K562 (cell line): ENCODE measurements at regions not wholly inside any gene's neighbourhood (a gene's known extent, or its start where the extent isn't known, plus 50 kb on each side); places are given as distances from the start of the nearest gene placed in this dataset.

Experiments used
- ATAC-seq: fragments of 200-7000 bp; cut with Tn5 transposase; 3 replicates; pipeline ENCODE4 v1.9.1; 2020; ENCODE audit warnings: moderate library complexity
- BruUV-seq: library from RNA; stranded (reverse); fragments of 400-500 nt; replicated peaks from 2 replicates; lab custom pipeline; 2021; lab: Mats Ljungman, UMichigan
- CTCF ChIA-PET: fragments of 300-600 bp; formaldehyde crosslinking; extraction: SDS; loops from one replicate; lab custom pipeline; 2021; ENCODE audit warnings: low intra/inter-chr PET ratio; lab: Yijun Ruan, JAX
- POLR2A ChIA-PET: fragments of 300-600, 350-650 bp; sonication (Branson Sonifier 250); formaldehyde crosslinking; extraction: SDS; loops from one replicate; lab custom pipeline; 2021; ENCODE audit warnings: antibody characterized with exemption, inconsistent platforms; lab: Yijun Ruan, JAX
- DNase-seq, 4 experiments: peaks; one replicate each; pipeline versions ENCODE4 v3.0.0 to v3.0.0-alpha.2; 2011 to 2018; ENCODE audit warnings: low spot score in 3 of 4, mixed read lengths in 3 of 4; ENCODE audit errors: extremely low read depth in 1 of 4
- FAIRE-seq: peaks from 2 replicates; lab custom pipeline; 2011; peaks lifted over from hg19 to GRCh38; lab: Jason Lieb, UNC
- H2AFZ ChIP-seq: 2 replicates; pipeline ENCODE4 v1.6.0; 2011; ENCODE audit warnings: low read depth, low read length, control low read depth, inconsistent platforms
- H3K27ac ChIP-seq: fragments of 200-600 bp; 3 replicates; pipeline ENCODE4 v1.8.0; 2011; ENCODE audit warnings: low read depth, mild to moderate bottlenecking, control low read depth, inconsistent platforms, low read length, moderate library complexity, mixed read lengths; ENCODE audit errors: extremely low read depth
- H3K27me3 ChIP-seq, 2 experiments: fragments of 300-600 bp in 1 of 2; 2 replicates in 1 of 2; 3 replicates in 1 of 2; pipeline versions ENCODE4 v1.6.0 to v1.8.0; 2011; ENCODE audit warnings: inconsistent platforms in 2 of 2, low read length in 2 of 2, mild to moderate bottlenecking in 1 of 2, mixed read lengths in 1 of 2, moderate library complexity in 1 of 2; ENCODE audit not compliant: control insufficient read depth in 2 of 2, insufficient read depth in 2 of 2
- H3K36me3 ChIP-seq: fragments of 300-600 bp; 3 replicates; pipeline ENCODE4 v1.8.0; 2011; ENCODE audit warnings: mild to moderate bottlenecking, low read length, inconsistent platforms; ENCODE audit not compliant: control insufficient read depth, insufficient read depth
- H3K4me1 ChIP-seq, 2 experiments: fragments of 200-600 bp in 1 of 2; replicated peaks in 1 of 2; 2 replicates in 1 of 2; 3 replicates in 1 of 2; pipeline versions ENCODE4 v1.5.1 to v1.8.0; 2011; ENCODE audit warnings: inconsistent platforms in 2 of 2, low read length in 2 of 2, mild to moderate bottlenecking in 1 of 2, mixed read lengths in 1 of 2, moderate library complexity in 1 of 2; ENCODE audit not compliant: control insufficient read depth in 2 of 2, insufficient read depth in 2 of 2
- H3K4me2 ChIP-seq: 2 replicates; pipeline ENCODE4 v1.6.1; 2011; ENCODE audit warnings: low read length, control low read depth, inconsistent platforms, mixed read lengths; ENCODE audit not compliant: insufficient read depth
- H3K4me3 ChIP-seq: fragments of 200-600 bp; sonication (generic), shearing (Covaris generic); 2 replicates; pipeline ENCODE4 v1.5.1; 2016; ENCODE audit warnings: control low read depth, inconsistent platforms
- H3K79me2 ChIP-seq: fragments of 200-600 bp; 3 replicates; pipeline ENCODE4 v1.8.0; 2011; ENCODE audit warnings: low read length, inconsistent platforms; ENCODE audit not compliant: control insufficient read depth, insufficient read depth
- H3K9ac ChIP-seq, 2 experiments: 2 replicates each; pipeline versions ENCODE4 v1.6.0 to v1.6.1; 2011; ENCODE audit warnings: low read depth in 2 of 2, low read length in 2 of 2, control low read depth in 1 of 2, inconsistent platforms in 1 of 2, mild to moderate bottlenecking in 1 of 2, mixed read lengths in 1 of 2; ENCODE audit not compliant: insufficient read depth in 1 of 2
- H3K9me1 ChIP-seq: one replicate; pipeline ENCODE4 v1.6.0; 2011; ENCODE audit warnings: inconsistent platforms, mild to moderate bottlenecking, low read length, moderate library complexity; ENCODE audit not compliant: control insufficient read depth, insufficient read depth
- H3K9me3 ChIP-seq: replicated peaks from 2 replicates; pipeline ENCODE4 v1.5.1; 2011; ENCODE audit warnings: low read depth, low read length, inconsistent platforms; ENCODE audit not compliant: control insufficient read depth, insufficient read depth
- H4K20me1 ChIP-seq: replicated peaks from 2 replicates; pipeline ENCODE4 v1.6.1; 2011; ENCODE audit warnings: low read length, inconsistent platforms, mixed read lengths; ENCODE audit not compliant: control insufficient read depth, insufficient read depth
- CBFA2T3 ChIP-seq: fragments of 450-650 bp; IDR thresholded peaks from 2 replicates; pipeline ENCODE4 v1.6.1; 2017
- CC2D1A ChIP-seq: fragments of 450-650 bp; IDR thresholded peaks from 2 replicates; pipeline ENCODE4 v1.6.1; 2017; ENCODE audit warnings: mild to moderate bottlenecking
- ERF ChIP-seq: fragments of 450-650 bp; formaldehyde crosslinking; IDR thresholded peaks from 2 replicates; pipeline ENCODE4 v1.4.0; 2020; ENCODE audit warnings: mild to moderate bottlenecking, mixed read lengths
- L3MBTL2 ChIP-seq: fragments of 450-650 bp; IDR thresholded peaks from 2 replicates; pipeline ENCODE4 v1.6.1; 2016; ENCODE audit warnings: mild to moderate bottlenecking, moderate library complexity
- SAFB ChIP-seq: fragments of 200-400 bp; formaldehyde crosslinking; IDR thresholded peaks from 2 replicates; pipeline ENCODE4 v1.6.1; 2017; ENCODE audit warnings: low read depth, low read length, borderline replicate concordance
- SP1 ChIP-seq: sonication (generic); formaldehyde crosslinking; IDR thresholded peaks from 2 replicates; pipeline ENCODE4 v1.8.1; 2022; ENCODE audit warnings: mild to moderate bottlenecking, missing genetic modification reagents
- ZBED1 ChIP-seq: IDR thresholded peaks from 2 replicates; pipeline ENCODE4 v1.6.1; 2014
- ZNF584 ChIP-seq: fragments of 200-800 bp; sonication (Bioruptor generic); IDR thresholded peaks from 2 replicates; pipeline ENCODE4 v1.6.1; 2016; ENCODE audit warnings: low read depth, mild to moderate bottlenecking, missing genetic modification characterization, missing compliant biosample characterization
- ZNF830 ChIP-seq: fragments of 250-450 bp; sonication (Bioruptor Pico); IDR thresholded peaks from 2 replicates; pipeline ENCODE4 v1.5.0; 2021; ENCODE audit warnings: mild to moderate bottlenecking
- WGBS: fragments of 100-300 bp; shearing (Covaris generic); methylation state at CpG from one replicate; pipeline ENCODE4 v1.1.6; 2016; ENCODE audit warnings: low coverage, mixed read lengths; ENCODE audit not compliant: insufficient coverage; ENCODE audit errors: missing lambda C conversion rate; 5-methylcytosine and 5-hydroxymethylcytosine counted together
- in situ Hi-C: fragments of 300-500 bp; cut with MboI; formaldehyde crosslinking; loops from 4 replicates; pipeline ENCODE4 v1.15.0; 2018; ENCODE audit warnings: inconsistent platforms, mixed read lengths
- intact Hi-C: fragments of 100-400 bp; cut with micrococcal nuclease; formaldehyde crosslinking; loops from 2 replicates; pipeline ENCODE4 v1.14.2; 2022
- TF ChIP-seq, protein P1 (sequence below): conservative IDR thresholded peaks from 2 replicates; pipeline ENCODE4 v1.6.1; 2011; ENCODE audit warnings: low read depth, mild to moderate bottlenecking, low read length; ENCODE audit not compliant: control insufficient read depth

GRCh38 chr7:131098527-131098926, 229.1 kb upstream of the MKLN1 start:
- FAIRE-seq = no peak
- no peaks in the 10 kb centered on the region for H3K4me1 ChIP-seq
- BruUV-seq = no TSS peak
- H4K20me1 ChIP-seq = 0 out of 2 replicates have a peak, but pooled peaks cover 3% of the 10 kb centered on the region
- POLR2A ChIA-PET = no interaction called here
- no peak for ATAC-seq
- H3K36me3 ChIP-seq = peaks cover 4% of the 10 kb centered on the region; the same call in 1 of the 3 replicates
- H3K27me3 ChIP-seq = no peaks in the 10 kb centered on the region
- WGBS = 55% methylated on average over 3 of the region's 3 CpGs
- no peak overlapping the region for H3K4me2 ChIP-seq
- DNase-seq = no peak
- no peaks in the 10 kb centered on the region for H3K9me1 ChIP-seq
- no peak for TF ChIP-seq CC2D1A
- no peak for TF ChIP-seq ERF
- no peak for TF ChIP-seq ZNF830 (CRISPR knock-in tag)
- H3K27ac ChIP-seq = no peak overlapping the region
- CTCF ChIA-PET = no interaction called here
- H3K9me3 ChIP-seq = no peaks in the 10 kb centered on the region
- no peak overlapping the region for H3K4me3 ChIP-seq
- in situ Hi-C loops (no loop called here), intact Hi-C loops (no loop called here)
- H3K9ac ChIP-seq = no peak overlapping the region
- no peaks in the 10 kb centered on the region; the same call in 2 of the 3 replicates for H3K79me2 ChIP-seq
- no peak overlapping the region for H2AFZ ChIP-seq

GRCh38 chr7:131100357-131101054, 227.2 kb upstream of the MKLN1 start:
- DNase-seq = no peak
- Histone ChIP-seq H3K9me1 (no peaks in the 10 kb centered on the region), H4K20me1 (0 out of 2 replicates have a peak, but pooled peaks cover 4% of the 10 kb centered on the region), H2AFZ (no peak overlapping the region), H3K79me2 (peaks cover 10% of the 10 kb centered on the region; the same call in 2 of the 3 replicates), H3K9me3 (no peaks in the 10 kb centered on the region), H3K4me2 (no peak overlapping the region), H3K36me3 (peaks cover 4% of the 10 kb centered on the region; the same call in 1 of the 3 replicates), H3K9ac (no peak overlapping the region), H3K4me1 (peaks cover 3 to 14% of the 10 kb centered on the region in 2 experiments; a peak in 4 of 5 replicates), H3K27me3 (no peaks in the 10 kb centered on the region), H3K4me3 (no peak overlapping the region), H3K27ac (no peak overlapping the region)
- intact Hi-C loops = no loop called here
- no peak for FAIRE-seq
- WGBS = 64% methylated on average over 10 of the region's 10 CpGs
- no TSS peak for BruUV-seq
- ChIA-PET POLR2A (no interaction called here), CTCF (interaction anchor here (0.7 kb wide), 1 partner anchor 18 kb away, joined by 3 read pairs; no protein-coding TSS in a partner anchor)
- in situ Hi-C loops = no loop called here
- no peak for ATAC-seq
- no peak for TF ChIP-seq ZBED1
- TF ChIP-seq ZNF584 = no peak
- TF ChIP-seq CBFA2T3 = no peak
- no peak for TF ChIP-seq L3MBTL2
- TF ChIP-seq, protein P1, sequence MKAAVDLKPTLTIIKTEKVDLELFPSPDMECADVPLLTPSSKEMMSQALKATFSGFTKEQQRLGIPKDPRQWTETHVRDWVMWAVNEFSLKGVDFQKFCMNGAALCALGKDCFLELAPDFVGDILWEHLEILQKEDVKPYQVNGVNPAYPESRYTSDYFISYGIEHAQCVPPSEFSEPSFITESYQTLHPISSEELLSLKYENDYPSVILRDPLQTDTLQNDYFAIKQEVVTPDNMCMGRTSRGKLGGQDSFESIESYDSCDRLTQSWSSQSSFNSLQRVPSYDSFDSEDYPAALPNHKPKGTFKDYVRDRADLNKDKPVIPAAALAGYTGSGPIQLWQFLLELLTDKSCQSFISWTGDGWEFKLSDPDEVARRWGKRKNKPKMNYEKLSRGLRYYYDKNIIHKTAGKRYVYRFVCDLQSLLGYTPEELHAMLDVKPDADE = no peak
- no peak for TF ChIP-seq SAFB
- no peak for TF ChIP-seq SP1 (CRISPR knock-in tag)
